IPS-18a (cell line): ENCODE measurements at regions not wholly inside any gene's neighbourhood (a gene's known extent, or its start where the extent isn't known, plus 50 kb on each side); places are given as distances from the start of the nearest gene placed in this dataset.

ENCODE experiments used
- H3K27ac ChIP-seq: one replicate; pipeline ENCODE4 v1.5.1; 2013; ENCODE audit warnings: low read length
- H3K27me3 ChIP-seq: one replicate; pipeline ENCODE4 v1.6.1; 2013; ENCODE audit warnings: mild to moderate bottlenecking, low read length; ENCODE audit not compliant: control insufficient read depth, insufficient read depth
- H3K36me3 ChIP-seq: one replicate; pipeline ENCODE4 v1.6.1; 2013; ENCODE audit warnings: low read depth, low read length; ENCODE audit not compliant: control insufficient read depth
- H3K4me1 ChIP-seq: one replicate; pipeline ENCODE4 v1.6.1; 2013; ENCODE audit warnings: low read depth, low read length; ENCODE audit not compliant: control insufficient read depth
- H3K4me3 ChIP-seq: one replicate; pipeline ENCODE4 v1.5.1; 2013; ENCODE audit warnings: low read length
- H3K9ac ChIP-seq: one replicate; pipeline ENCODE4 v1.6.1; 2013; ENCODE audit warnings: mild to moderate bottlenecking, low read length, moderate library complexity
- H3K9me3 ChIP-seq: one replicate; pipeline ENCODE4 v1.6.1; 2013; ENCODE audit warnings: low read depth, low read length; ENCODE audit not compliant: control insufficient read depth

DNA sequence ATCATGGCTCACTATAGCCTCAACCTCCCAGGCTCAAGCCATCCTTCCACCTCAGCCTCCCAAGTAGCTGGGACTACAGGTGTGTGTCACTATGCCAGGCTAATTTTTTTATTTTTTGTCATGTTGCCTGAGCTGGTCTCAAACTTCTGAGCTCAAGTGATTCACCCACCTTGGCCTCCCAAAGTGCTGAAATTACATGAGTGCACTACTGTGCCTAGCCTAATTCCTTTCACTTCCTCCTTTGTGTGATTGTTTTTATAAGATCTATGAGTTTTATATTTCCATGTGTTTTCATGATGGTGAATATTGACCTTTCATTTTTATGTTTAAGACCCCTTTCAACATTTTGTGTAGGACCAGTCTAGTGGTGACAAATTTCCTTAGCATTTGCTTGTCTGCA, 55.2 kb upstream of the IL12B start:
- Histone ChIP-seq H3K36me3 (no peaks in the 10 kb centered on the region), H3K4me1 (no peaks in the 10 kb centered on the region), H3K27ac (no peak overlapping the region), H3K27me3 (no peaks in the 10 kb centered on the region), H3K4me3 (no peak overlapping the region), H3K9me3 (no peaks in the 10 kb centered on the region), H3K9ac (no peak overlapping the region)

- no peaks in the 10 kb centered on the region for H3K36me3 ChIP-seq
- no peaks in the 10 kb centered on the region for H3K4me1 ChIP-seq
- H3K27ac ChIP-seq, result no peak overlapping the region
- H3K4me3 ChIP-seq, result no peak overlapping the region
- H3K9me3 ChIP-seq, result no peaks in the 10 kb centered on the region
- H3K27me3 ChIP-seq, result no peaks in the 10 kb centered on the region
- H3K9ac ChIP-seq, result no peak overlapping the region
Observed at GRCh38 chr5:159386028-159386711, 55.9 kb upstream of the IL12B start.

DNA sequence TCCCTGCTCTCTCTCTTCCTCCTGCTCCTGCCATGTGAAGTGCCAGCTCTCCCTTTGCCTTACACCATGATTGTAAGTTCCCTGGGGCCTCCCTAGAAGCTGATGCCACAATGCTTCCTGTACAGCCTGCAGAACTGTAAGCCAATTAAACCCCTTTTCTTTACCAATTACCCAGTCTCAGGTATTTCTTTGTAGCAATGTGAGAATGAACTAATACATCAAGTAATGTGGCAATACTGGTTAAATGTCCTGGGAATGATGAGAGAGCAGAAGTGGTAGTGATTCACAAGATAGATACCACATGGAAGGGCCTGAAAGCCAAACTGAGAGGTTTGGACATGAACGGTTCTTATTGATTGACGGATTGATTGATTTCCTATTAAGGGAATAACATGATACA, 62.6 kb upstream of the IL12B start:
- no peak overlapping the region for H3K4me3 ChIP-seq
- no peak overlapping the region for H3K27ac ChIP-seq
- H3K9ac ChIP-seq, result no peak overlapping the region
- H3K27me3 ChIP-seq, result no peaks in the 10 kb centered on the region
- no peaks in the 10 kb centered on the region for H3K36me3 ChIP-seq
- H3K4me1 ChIP-seq, result no peaks in the 10 kb centered on the region
- no peaks in the 10 kb centered on the region for H3K9me3 ChIP-seq

- no peak overlapping the region for H3K27ac ChIP-seq
Observed at GRCh38 chr5:159393854-159394274, 63.6 kb upstream of the IL12B start.

DNA sequence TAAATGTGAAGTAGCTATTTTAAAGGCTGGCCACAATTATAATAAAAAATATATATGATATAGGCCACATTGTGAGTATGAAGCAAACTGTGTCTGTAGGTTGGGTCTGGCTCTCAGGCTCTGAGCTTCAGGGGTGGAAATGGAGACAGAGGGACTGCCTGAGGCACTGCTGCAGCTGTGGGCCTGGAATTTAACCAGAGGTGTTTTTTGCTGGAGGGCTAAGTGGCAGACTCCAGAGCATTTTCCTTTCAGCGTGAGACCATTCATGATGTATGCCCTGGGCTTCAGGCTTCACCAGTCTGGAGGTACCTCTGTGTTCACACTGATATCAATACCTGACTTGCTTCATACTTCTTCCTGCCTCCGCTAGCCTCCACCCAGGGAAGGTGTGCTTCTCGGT, 64.9 kb upstream of the IL12B start:
- Histone ChIP-seq H3K9me3 (no peaks in the 10 kb centered on the region), H3K27ac (no peak overlapping the region), H3K4me3 (no peak overlapping the region), H3K27me3 (no peaks in the 10 kb centered on the region), H3K36me3 (no peaks in the 10 kb centered on the region), H3K4me1 (no peaks in the 10 kb centered on the region), H3K9ac (no peak overlapping the region)

More at GRCh38 chr5:159393854-159394274, 63.6 kb upstream of the IL12B start:
- Histone ChIP-seq H3K9ac (no peak overlapping the region), H3K36me3 (no peaks in the 10 kb centered on the region), H3K27me3 (no peaks in the 10 kb centered on the region), H3K9me3 (no peaks in the 10 kb centered on the region), H3K4me1 (no peaks in the 10 kb centered on the region), H3K4me3 (no peak overlapping the region)

DNA sequence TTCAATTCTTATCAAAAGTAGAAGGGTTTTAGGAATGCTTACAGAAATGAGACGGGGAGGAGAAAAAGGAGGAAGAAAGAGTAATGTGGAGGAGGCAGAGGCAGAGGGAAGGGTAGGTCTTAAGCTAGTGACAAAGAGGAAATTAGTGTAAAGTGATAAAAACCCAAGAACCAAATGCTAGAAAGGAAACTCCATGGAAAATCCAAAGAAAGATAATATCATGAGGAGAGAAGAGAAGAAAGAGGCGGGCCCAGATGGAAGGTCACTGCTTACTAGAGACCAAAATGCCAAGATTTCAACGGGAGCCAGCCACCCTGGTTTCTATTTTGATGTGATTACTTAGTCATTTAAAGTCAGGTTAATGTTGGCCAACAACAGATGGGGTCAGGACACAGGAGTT, 68.6 kb upstream of the IL12B start:
- Histone ChIP-seq H3K4me3 (no peak overlapping the region), H3K36me3 (no peaks in the 10 kb centered on the region), H3K4me1 (no peaks in the 10 kb centered on the region), H3K9ac (no peak overlapping the region), H3K27ac (no peak overlapping the region), H3K9me3 (no peaks in the 10 kb centered on the region), H3K27me3 (no peaks in the 10 kb centered on the region)

- no peak overlapping the region for H3K9ac ChIP-seq
- H3K4me1 ChIP-seq, result no peaks in the 10 kb centered on the region
- no peaks in the 10 kb centered on the region for H3K9me3 ChIP-seq
- no peak overlapping the region for H3K27ac ChIP-seq
- no peak overlapping the region for H3K4me3 ChIP-seq
- H3K36me3 ChIP-seq, result no peaks in the 10 kb centered on the region
- no peaks in the 10 kb centered on the region for H3K27me3 ChIP-seq
Observed at GRCh38 chr5:159400476-159400875, 70.2 kb upstream of the IL12B start.

DNA sequence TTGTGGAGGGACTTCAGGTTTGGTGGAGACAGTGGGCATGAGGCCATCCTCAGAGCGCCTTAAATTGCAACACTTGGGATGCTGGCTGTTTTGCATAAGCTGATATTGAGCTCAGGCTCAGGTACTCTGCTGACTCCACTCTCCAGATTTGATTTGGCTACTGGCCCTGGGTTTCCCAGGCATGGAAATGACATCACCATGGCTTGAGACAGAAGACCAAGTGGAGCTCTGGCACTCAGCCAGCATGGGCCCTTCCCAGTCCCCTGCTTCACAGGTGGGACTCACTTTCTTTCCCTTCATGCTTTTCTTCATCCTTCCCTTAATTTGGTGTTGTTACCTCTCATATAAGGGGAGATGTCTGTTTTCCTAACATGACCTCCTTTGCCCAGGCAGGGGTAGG, 72.0 kb upstream of the IL12B start:
- no peaks in the 10 kb centered on the region for H3K27me3 ChIP-seq
- H3K36me3 ChIP-seq, result no peaks in the 10 kb centered on the region
- no peaks in the 10 kb centered on the region for H3K9me3 ChIP-seq
- no peak overlapping the region for H3K27ac ChIP-seq
- H3K4me1 ChIP-seq, result peaks cover 6% of the 10 kb centered on the region
- no peak overlapping the region for H3K9ac ChIP-seq
- H3K4me3 ChIP-seq, result no peak overlapping the region

- Histone ChIP-seq H3K27me3 (no peaks in the 10 kb centered on the region), H3K4me3 (no peak overlapping the region), H3K9me3 (no peaks in the 10 kb centered on the region), H3K4me1 (peaks cover 6% of the 10 kb centered on the region), H3K36me3 (no peaks in the 10 kb centered on the region), H3K27ac (no peak overlapping the region), H3K9ac (no peak overlapping the region)
Observed at GRCh38 chr5:159402856-159403255, 72.6 kb upstream of the IL12B start.

- no peak overlapping the region for H3K27ac ChIP-seq
- no peaks in the 10 kb centered on the region for H3K27me3 ChIP-seq
- H3K36me3 ChIP-seq, result no peaks in the 10 kb centered on the region
- H3K9me3 ChIP-seq, result no peaks in the 10 kb centered on the region
- peaks cover 6% of the 10 kb centered on the region for H3K4me1 ChIP-seq
- no peak overlapping the region for H3K9ac ChIP-seq
- H3K4me3 ChIP-seq, result no peak overlapping the region
Observed at GRCh38 chr5:159403906-159404681, 73.8 kb upstream of the IL12B start.

DNA sequence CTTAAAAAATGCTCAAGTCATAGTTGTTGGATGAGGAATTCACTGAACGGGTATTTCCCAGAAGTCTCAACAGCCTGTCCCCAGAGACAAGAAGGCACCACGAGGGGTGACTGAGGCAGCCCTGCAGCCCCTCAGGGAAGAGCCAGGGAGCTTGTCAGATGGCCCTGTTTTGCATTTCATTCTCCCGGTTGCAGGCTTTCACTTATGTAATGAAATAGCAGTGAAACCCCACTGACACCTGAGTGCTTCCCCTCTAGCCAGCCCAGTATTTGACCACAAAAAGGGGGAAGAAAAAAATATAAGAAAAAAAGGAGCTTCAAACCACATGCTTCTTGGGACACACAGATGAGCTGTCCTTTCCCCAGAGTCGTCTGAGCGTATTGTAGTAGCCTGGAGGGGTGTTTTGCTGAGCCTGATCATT, 75.3 kb upstream of the IL12B start:
- no peaks in the 10 kb centered on the region for H3K9me3 ChIP-seq
- H3K36me3 ChIP-seq, result no peaks in the 10 kb centered on the region
- no peak overlapping the region for H3K4me3 ChIP-seq
- H3K27ac ChIP-seq, result no peak overlapping the region
- no peak overlapping the region for H3K9ac ChIP-seq
- peaks cover 6% of the 10 kb centered on the region for H3K4me1 ChIP-seq
- no peaks in the 10 kb centered on the region for H3K27me3 ChIP-seq

GRCh38 chr5:159406571-159406970, 76.3 kb upstream of the IL12B start:
- Histone ChIP-seq H3K9ac (no peak overlapping the region), H3K27ac (no peak overlapping the region), H3K4me3 (no peak overlapping the region), H3K27me3 (no peaks in the 10 kb centered on the region), H3K9me3 (no peaks in the 10 kb centered on the region), H3K4me1 (peaks cover 6% of the 10 kb centered on the region), H3K36me3 (no peaks in the 10 kb centered on the region)
